Right hindlimb (tissue), 1 donor: ENCODE measurements at regions not wholly inside any gene's neighbourhood (a gene's known extent, or its start where the extent isn't known, plus 50 kb on each side); places are given as distances from the start of the nearest gene placed in this dataset.
"Not testable (repeated sequence)": the region's sequence is repeated elsewhere in the genome, so short reads cannot be mapped to it uniquely, and the experiment has no call there.

ENCODE experiments used
- DNase-seq: peaks from one replicate; pipeline ENCODE4 v3.0.0-alpha.2; 2018

- no peak for DNase-seq
Observed at GRCh38 chr3:30452446-30452845, 154.0 kb upstream of the TGFBR2 start.

GRCh38 chr3:30453360-30454039, 152.9 kb upstream of the TGFBR2 start:
- DNase-seq, result no peak

DNA sequence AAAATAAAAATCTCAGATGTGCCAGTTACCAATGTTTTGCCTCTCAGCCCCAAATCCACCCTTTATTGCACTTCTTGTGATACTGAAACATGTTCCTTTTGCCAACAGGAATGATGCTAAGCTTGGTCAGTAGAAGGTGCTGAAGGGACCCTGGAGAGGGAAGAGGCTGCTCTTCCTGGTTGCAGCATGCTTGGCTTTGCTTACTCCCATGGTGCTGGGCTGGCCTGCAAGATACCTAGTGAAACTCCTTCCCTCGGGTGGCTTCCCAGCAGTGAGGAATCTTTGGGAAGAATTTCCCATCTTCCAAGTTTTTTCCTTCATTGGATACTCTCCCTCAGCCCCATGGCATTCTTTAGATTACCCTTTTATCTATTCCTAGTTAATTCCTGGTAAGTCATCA, 151.8 kb upstream of the TGFBR2 start:
- DNase-seq, result no peak

DNA sequence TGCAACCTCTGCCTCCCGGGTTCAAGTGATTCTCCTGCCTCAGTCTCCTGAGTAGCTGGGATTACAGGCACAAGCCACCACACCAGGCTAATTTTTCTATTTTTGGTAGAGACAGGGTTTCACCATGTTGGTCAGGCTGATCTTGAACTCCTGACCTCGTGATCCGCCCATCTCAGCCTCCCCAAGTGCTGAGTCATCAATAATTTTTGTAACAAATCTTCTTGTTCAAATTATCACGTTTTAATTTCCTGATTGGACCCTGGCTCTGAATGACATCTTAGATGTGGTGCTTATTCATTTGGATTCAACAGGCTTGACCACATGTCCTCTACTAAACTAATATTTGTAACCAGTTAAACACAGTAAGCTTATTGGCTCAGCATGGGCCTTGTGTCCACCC, 151.3 kb upstream of the TGFBR2 start:
- not testable (repeated sequence) for DNase-seq

- peak; percentile 30 for DNase-seq
Observed at GRCh38 chr3:30455840-30456239, 150.6 kb upstream of the TGFBR2 start.

GRCh38 chr3:30456264-30456663, 150.1 kb upstream of the TGFBR2 start:
- no peak for DNase-seq

- DNase-seq, result no peak
Observed at GRCh38 chr3:30457081-30457480, 149.3 kb upstream of the TGFBR2 start.

DNA sequence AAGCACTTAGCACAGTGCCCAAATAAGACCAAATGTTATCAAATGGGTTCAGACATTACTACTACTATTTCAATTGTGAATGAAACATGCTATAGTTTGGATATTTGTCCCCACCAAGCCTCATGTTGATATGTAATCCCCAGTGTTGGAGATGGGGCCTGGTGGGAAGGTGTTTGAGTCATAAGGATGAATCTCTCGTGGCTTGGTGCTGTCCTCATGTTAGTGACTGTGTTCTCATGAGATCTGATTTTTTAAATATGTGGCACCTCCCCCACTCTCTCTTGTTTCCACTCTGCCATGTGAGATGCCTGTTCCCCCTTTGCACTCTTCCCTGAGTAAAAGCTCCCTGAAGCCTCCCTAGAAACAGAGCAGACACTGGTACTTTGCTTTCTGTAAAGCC, 148.7 kb upstream of the TGFBR2 start:
- DNase-seq, result no peak

DNA sequence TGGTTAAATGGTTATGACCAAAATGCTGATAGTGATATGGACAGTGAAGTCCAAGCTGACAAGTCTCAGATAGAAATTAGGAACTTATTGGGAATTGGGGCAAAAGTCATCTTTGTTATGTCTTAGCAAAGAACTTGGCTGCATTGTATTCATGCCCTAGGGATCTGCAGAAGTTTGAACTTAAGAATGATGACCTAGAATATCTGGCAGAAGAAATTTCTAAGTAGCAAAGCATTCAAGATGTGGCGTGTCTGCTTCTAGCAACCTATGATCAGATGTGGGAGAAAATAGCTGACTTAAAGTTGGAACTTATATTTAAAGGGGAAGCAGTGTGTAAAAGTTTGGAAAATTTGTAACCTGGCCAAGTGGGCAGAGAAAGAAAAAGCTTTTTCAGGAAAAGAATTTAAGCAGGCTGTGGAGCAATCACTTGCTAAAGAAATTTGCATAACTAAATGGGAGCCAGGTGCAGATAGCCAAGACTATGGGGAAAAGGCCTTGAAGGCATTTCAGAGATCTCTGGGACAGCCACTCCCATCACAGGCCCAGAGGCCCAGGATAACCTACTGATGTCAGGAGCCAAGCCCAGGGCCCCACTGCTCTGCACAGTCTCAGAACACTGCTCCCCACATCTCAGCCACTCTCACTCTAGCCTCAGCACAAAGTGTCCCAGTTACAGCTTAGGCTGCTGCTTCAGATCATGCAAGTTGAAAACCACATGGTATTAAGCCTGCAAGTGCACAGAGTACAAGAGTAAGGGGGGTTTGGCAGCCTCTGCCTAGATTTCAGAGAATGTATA, 147.8 kb upstream of the TGFBR2 start:
- DNase-seq, result no peak

DNA sequence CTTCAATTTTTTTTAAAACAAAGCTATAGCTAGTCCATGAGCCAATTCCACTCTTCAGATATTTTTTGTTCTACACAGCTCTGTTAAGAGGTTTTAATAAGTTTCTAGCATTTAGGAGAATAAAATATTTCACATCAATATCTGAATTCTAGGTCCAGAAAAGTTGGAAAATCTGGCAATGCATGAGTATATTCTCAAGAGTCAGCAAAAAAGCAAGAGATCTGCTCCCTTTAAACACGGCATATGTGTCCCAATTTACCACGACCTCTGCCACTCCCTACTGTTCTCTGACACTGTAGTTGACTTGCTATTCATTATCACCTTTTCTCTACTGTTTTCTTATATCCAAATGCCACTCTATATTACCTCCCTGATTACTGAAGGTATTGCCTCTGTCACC, 145.1 kb upstream of the TGFBR2 start:
- no peak for DNase-seq

DNA sequence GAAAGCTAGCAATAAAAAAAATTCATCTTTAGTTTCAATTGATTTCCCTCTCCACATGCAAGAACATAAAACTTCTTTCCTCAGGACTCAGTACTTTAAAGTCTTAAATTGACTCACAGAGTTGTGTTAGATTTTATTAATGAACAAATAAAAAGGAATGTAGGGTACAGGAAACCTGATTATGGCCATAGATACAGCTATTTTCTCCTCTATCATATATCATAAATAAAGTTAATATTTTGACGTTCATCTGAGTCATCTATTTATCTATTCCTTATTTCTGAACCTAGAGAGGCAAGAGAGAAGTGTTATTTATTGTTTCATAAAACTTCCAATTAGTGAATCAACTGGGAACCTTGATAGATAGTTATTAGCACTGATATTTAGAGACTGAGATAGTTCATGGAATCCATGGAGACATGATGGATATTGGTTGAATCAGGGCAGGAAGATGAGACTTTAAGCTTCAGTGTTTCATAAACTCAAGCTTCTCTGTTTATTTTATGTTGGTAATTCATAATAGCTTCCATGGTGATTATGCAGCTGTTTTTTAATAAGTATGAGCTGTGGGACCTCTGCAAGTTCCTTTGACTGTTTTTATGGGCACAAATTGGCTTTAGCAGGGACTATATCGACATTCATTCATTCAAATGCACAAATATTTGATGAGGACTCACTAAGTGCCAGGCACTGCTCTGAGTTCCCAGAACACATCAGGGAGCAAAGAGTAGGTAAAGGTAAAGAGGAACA, 143.5 kb upstream of the TGFBR2 start:
- DNase-seq, result no peak

- DNase-seq, result no peak
Observed at GRCh38 chr3:30464381-30464780, 142.0 kb upstream of the TGFBR2 start.

DNA sequence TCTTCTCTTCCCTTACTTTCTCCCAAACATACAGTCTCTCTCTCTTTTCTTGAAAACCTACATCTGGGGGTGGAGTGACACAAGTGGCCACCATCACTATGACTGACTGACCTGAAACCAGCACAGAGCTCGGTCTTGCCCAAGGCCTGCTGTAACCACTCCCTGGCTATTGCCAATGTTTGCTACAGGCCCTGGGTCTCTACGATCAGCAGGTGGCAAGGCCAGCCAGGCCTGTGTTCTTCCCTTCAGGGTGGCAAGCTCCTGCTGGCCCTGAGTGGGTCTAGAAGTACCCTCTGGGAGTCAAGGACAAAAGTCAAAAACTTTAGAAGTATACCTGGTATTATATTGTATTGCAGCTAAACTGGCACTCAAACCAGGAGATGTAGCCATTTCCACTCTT, 140.9 kb upstream of the TGFBR2 start:
- no peak for DNase-seq

GRCh38 chr3:30467596-30468238, 138.7 kb upstream of the TGFBR2 start:
- DNase-seq, result no peak

DNA sequence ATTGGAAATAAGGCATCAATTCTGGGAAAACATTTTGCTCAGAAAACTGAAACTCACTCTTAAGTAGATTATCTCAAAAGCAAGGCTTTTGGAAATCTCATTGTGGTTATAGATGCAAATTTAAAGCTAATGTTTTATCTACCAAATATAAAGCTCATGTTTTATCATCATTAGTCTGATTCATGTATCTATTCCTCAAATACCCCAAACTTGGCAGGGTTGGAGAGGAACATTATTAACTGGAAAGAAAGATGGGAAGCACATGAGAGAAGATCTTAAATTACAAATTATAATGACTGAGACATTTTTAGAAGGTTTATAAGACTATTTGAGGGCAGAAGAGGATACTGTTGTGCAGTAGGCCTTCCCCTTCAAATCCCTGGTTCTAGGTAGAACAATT, 137.3 kb upstream of the TGFBR2 start:
- no peak for DNase-seq

GRCh38 chr3:30470496-30470895, 135.9 kb upstream of the TGFBR2 start:
- no peak for DNase-seq

DNA sequence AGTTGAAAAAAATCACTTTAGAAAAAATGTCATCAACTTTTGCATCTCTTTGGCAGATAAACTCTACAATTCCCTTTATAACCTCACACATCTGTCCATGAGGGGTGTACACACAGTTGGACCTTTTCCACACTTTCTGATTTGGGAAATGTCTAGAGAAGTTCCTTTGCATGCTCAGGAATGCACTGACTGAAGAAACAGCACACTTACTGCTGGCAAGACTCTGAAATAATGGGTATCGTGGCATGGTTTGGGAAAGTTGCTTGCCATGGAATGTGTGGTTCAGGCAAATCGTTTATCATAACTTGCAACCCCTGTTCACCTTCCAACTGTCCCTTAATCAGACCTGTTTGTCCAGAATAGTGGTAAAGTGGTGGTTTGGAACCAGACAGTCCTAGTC, 135.3 kb upstream of the TGFBR2 start:
- DNase-seq, result no peak

DNA sequence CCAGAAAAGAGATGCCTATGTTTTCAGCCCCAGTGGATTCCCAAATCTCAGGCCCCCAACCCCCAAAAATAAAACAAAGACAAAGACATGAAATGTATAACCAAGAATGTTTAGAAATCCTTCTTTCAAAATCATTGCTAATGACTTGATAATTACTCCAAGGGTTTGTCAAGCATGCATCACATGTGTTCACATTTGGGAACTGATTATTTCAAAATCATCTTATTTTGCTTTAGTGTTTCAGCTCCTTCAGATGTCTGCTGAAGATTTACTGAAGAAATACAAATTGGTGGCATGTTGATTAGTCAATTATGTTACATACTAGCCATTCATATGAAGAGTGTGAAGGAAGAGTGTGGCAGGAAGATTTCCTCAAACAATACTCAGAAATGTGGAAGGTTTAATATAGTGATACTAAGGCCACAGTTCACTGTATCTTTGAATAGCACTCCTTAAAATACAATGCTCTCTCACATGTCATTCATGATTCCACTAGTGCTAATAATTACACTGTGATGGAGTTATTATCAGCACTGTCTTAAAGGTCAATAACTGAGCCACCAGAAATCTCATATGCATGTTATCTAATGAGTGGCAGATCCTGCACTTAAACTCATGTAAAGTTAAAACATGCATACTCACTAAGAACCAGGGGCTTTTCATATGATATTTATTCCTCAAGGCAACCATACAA, 134.5 kb upstream of the TGFBR2 start:
- no peak for DNase-seq

GRCh38 chr3:30473374-30474051, 132.9 kb upstream of the TGFBR2 start:
- no peak for DNase-seq

- DNase-seq, result no peak
Observed at GRCh38 chr3:30474371-30474770, 132.0 kb upstream of the TGFBR2 start.

- no peak for DNase-seq
Observed at GRCh38 chr3:30475038-30475808, 131.2 kb upstream of the TGFBR2 start.
